Central memory CD8-positive, alpha-beta T cell (primary cell): ENCODE measurements at regions not wholly inside any gene's neighbourhood (a gene's known extent, or its start where the extent isn't known, plus 50 kb on each side); places are given as distances from the start of the nearest gene placed in this dataset.
"Not testable (repeated sequence)": the region's sequence is repeated elsewhere in the genome, so short reads cannot be mapped to it uniquely, and the experiment has no call there.

Experiments
- ATAC-seq: fragments of 150-1000 bp; cut with Tn5 transposase; replicated peaks from 2 replicates; pipeline ENCODE4 v1.10.0; 2022; ENCODE audit warnings: mild to moderate bottlenecking, moderate FRiP score, moderate number of reproducible peaks; ENCODE audit not compliant: poor library complexity, severe bottlenecking; ENCODE audit errors: extremely low read depth
- DNase-seq, 2 donors: peaks; one replicate each; pipeline ENCODE4 v3.0.0; 2021; ENCODE audit warnings: low spot score in 2 of 2
- H3K27ac Mint-ChIP-seq: one replicate; pipeline ENCODE4 v1.8.0; 2022; ENCODE audit warnings: low read depth, mild to moderate bottlenecking, moderate library complexity, mixed read lengths
- H3K27me3 Mint-ChIP-seq: one replicate; pipeline ENCODE4 v1.8.0; 2022; ENCODE audit warnings: mixed read lengths
- H3K36me3 Mint-ChIP-seq: one replicate; pipeline ENCODE4 v1.8.0; 2022; ENCODE audit warnings: mild to moderate bottlenecking, moderate library complexity, mixed read lengths; ENCODE audit not compliant: insufficient read depth
- H3K4me1 Mint-ChIP-seq: one replicate; pipeline ENCODE4 v1.8.0; 2022; ENCODE audit warnings: mixed read lengths
- H3K4me3 Mint-ChIP-seq: one replicate; pipeline ENCODE4 v1.8.0; 2022; ENCODE audit warnings: mild to moderate bottlenecking, moderate library complexity, mixed read lengths
- H3K9me3 Mint-ChIP-seq: one replicate; pipeline ENCODE4 v1.8.0; 2022; ENCODE audit warnings: mixed read lengths

DNA sequence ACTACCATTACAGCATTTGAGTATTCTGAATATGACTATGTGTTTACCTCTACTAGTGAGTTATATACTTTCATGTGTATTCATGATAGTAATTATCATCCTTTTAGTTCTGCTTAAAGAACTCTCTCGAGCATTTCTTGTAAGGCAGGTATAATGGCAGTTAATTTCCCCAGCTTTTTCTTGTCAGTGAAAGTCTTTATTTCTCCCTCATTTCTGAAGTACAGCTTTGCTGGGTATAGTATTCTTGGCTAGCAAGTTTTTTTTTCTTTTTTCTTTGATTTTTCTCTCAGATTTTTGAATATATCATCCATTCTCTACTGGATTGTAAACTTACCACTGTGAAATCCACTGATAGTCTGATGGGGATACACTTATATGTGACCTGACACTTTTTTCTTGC, 165.9 kb upstream of the ARHGAP5 start:
- Mint-ChIP-seq H3K36me3 (no peaks in the 10 kb centered on the region), H3K27me3 (peaks cover 20% of the 10 kb centered on the region), H3K4me3 (no peak overlapping the region), H3K27ac (no peak overlapping the region), H3K4me1 (no peaks in the 10 kb centered on the region), H3K9me3 (peaks cover 20% of the 10 kb centered on the region)
- DNase-seq (no peak), ATAC-seq (no peak)

DNA sequence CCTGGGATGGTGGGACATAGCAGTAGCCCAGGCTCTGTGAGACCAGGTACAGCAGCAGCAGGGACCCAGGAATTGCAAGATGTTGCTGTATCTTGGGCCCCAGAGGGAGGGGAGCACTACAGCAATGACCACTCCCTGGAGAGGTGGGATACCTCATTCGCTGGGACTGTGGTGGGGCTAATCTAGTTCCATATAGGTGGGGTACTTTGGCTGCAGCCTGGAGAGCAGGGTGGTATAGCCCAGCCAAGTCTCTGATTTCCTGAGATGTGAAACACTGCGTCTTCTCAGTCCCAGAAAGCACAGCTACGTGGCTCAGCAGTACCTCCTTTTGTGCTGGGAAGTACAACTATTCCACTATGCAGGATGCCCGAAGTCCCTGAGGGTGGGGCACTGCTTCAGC, 163.7 kb upstream of the ARHGAP5 start:
- H3K27me3 Mint-ChIP-seq = peaks cover 18% of the 10 kb centered on the region
- no peaks in the 10 kb centered on the region for H3K36me3 Mint-ChIP-seq
- no peak overlapping the region for H3K4me3 Mint-ChIP-seq
- no peak overlapping the region for H3K27ac Mint-ChIP-seq
- ATAC-seq (no peak), DNase-seq (no peak)
- H3K9me3 Mint-ChIP-seq = peaks cover 20% of the 10 kb centered on the region
- H3K4me1 Mint-ChIP-seq = no peaks in the 10 kb centered on the region

GRCh38 chr14:31918289-31918688, 158.8 kb upstream of the ARHGAP5 start:
- H3K9me3 Mint-ChIP-seq, H3K27ac Mint-ChIP-seq, H3K4me1 Mint-ChIP-seq, H3K27me3 Mint-ChIP-seq, H3K36me3 Mint-ChIP-seq, ATAC-seq, DNase-seq, H3K4me3 Mint-ChIP-seq: not testable (repeated sequence)

- DNase-seq (no peak), ATAC-seq (no peak)
- H3K4me1 Mint-ChIP-seq = no peaks in the 10 kb centered on the region
- no peaks in the 10 kb centered on the region for H3K27me3 Mint-ChIP-seq
- no peak overlapping the region for H3K4me3 Mint-ChIP-seq
- no peak overlapping the region for H3K27ac Mint-ChIP-seq
- no peaks in the 10 kb centered on the region for H3K36me3 Mint-ChIP-seq
- no peaks in the 10 kb centered on the region for H3K9me3 Mint-ChIP-seq
Measured at GRCh38 chr14:31920001-31920400, 157.1 kb upstream of the ARHGAP5 start.

GRCh38 chr14:31920989-31921650, 156.0 kb upstream of the ARHGAP5 start:
- no peaks in the 10 kb centered on the region for H3K36me3 Mint-ChIP-seq
- no peaks in the 10 kb centered on the region for H3K4me1 Mint-ChIP-seq
- no peak overlapping the region for H3K27ac Mint-ChIP-seq
- no peaks in the 10 kb centered on the region for H3K9me3 Mint-ChIP-seq
- no peak overlapping the region for H3K4me3 Mint-ChIP-seq
- DNase-seq = no peak
- H3K27me3 Mint-ChIP-seq = no peaks in the 10 kb centered on the region
- no peak for ATAC-seq

- no peak for ATAC-seq
- no peak overlapping the region for H3K27ac Mint-ChIP-seq
- no peaks in the 10 kb centered on the region for H3K27me3 Mint-ChIP-seq
- H3K9me3 Mint-ChIP-seq = no peaks in the 10 kb centered on the region
- H3K4me3 Mint-ChIP-seq = no peak overlapping the region
- H3K4me1 Mint-ChIP-seq = no peaks in the 10 kb centered on the region
- no peaks in the 10 kb centered on the region for H3K36me3 Mint-ChIP-seq
- DNase-seq = no peak
Measured at GRCh38 chr14:31921721-31922120, 155.4 kb upstream of the ARHGAP5 start.

- H3K27me3 Mint-ChIP-seq = no peaks in the 10 kb centered on the region
- no peaks in the 10 kb centered on the region for H3K36me3 Mint-ChIP-seq
- no peaks in the 10 kb centered on the region for H3K4me1 Mint-ChIP-seq
- H3K4me3 Mint-ChIP-seq = no peak overlapping the region
- H3K27ac Mint-ChIP-seq = no peak overlapping the region
- no peaks in the 10 kb centered on the region for H3K9me3 Mint-ChIP-seq
- no peak for DNase-seq
- ATAC-seq = no peak
Measured at GRCh38 chr14:31926123-31926522, 151.0 kb upstream of the ARHGAP5 start.

DNA sequence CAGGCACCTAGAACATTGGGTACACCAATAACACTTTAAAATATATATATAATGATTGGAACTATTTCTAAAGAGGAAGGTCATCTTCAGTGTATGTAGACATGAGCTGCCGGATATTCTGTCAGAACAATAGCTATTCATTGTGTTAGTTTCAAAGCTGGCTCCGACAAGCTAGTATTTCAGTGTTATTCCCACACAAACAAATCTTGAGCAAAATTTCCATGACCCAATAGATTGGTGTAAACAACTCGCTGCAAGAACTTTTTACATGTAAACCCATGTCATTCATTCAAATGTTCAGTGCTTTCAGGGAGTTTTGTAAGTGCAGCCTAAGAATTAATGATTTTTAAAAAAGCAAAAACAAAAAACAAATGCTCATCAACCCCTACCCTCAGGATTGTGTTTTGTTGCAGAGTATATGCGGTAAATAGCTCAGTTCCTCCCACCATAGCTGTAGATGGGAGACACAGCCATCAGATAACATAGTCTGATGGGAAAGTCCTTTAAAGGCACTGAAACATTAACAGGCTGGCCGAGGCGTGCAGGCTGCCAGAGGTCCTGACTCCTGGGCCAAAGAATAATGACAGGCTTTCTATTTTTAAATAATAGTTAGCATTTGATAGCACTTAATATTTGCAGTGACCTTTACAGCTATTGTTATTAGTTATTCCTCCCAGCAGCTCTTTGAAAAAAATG, 150.3 kb upstream of the ARHGAP5 start:
- Mint-ChIP-seq H3K27ac (no peak overlapping the region), H3K4me1 (no peaks in the 10 kb centered on the region), H3K36me3 (no peaks in the 10 kb centered on the region), H3K4me3 (no peak overlapping the region), H3K27me3 (no peaks in the 10 kb centered on the region), H3K9me3 (no peaks in the 10 kb centered on the region)
- DNase-seq (no peak), ATAC-seq (no peak)

DNA sequence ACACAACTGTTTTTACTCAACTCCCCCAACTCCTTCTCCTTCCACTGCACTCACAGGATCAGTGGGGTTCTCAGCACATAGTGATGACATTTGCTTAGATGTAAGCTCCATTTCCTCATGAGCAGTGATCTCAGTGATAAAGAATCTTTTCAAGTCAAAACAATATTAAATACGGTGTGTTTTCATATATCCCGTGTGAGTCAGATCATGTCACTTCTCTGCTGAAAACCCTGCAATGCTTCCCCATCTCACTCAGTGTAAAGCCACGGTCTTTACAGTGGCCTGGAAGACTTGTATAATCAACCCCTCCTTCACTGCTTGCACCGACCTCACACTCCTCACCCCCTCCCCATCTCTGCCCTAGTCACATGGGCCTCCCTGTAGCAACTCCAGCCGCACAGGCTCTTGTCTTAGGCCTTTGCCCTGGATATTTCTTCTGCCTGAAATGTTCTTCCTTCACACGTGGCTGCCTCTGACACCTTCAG, 149.7 kb upstream of the ARHGAP5 start:
- Mint-ChIP-seq H3K4me1 (no peaks in the 10 kb centered on the region), H3K36me3 (no peaks in the 10 kb centered on the region), H3K27ac (no peak overlapping the region), H3K4me3 (no peak overlapping the region), H3K27me3 (no peaks in the 10 kb centered on the region), H3K9me3 (no peaks in the 10 kb centered on the region)
- ATAC-seq (peak; percentile 36), DNase-seq (no peak)

GRCh38 chr14:31930070-31930469, 147.0 kb upstream of the ARHGAP5 start:
- Mint-ChIP-seq H3K36me3 (no peaks in the 10 kb centered on the region), H3K27me3 (peaks cover 9% of the 10 kb centered on the region), H3K27ac (no peak overlapping the region), H3K4me3 (no peak overlapping the region), H3K4me1 (no peaks in the 10 kb centered on the region), H3K9me3 (no peaks in the 10 kb centered on the region)
- DNase-seq = no peak
- ATAC-seq = no peak

GRCh38 chr14:31930493-31931240, 146.4 kb upstream of the ARHGAP5 start:
- Mint-ChIP-seq H3K9me3 (no peaks in the 10 kb centered on the region), H3K27ac (no peak overlapping the region), H3K27me3 (peaks cover 15% of the 10 kb centered on the region), H3K4me1 (no peaks in the 10 kb centered on the region), H3K36me3 (no peaks in the 10 kb centered on the region), H3K4me3 (no peak overlapping the region)
- no peak for ATAC-seq
- DNase-seq = no peak

DNA sequence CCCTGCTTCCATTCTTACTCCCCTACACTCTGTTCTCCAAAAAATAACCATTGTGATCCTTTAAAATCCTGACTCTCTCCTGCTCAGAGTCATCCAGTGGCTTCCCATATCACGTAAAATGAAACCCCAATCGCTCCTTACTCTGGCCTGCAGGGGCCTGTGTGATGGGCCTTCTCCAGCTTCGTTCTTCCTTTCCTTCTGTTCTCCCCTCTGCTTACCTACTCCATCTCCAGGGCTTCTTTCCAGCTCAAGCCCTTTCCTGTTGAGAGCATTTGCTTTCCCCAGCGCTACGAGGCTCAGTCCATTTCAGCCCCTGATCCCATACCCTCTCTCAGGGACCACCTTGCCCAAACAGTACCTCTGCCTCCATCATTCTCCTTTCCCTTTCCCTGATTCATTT, 144.4 kb upstream of the ARHGAP5 start:
- no peak overlapping the region for H3K4me3 Mint-ChIP-seq
- no peak for ATAC-seq
- H3K4me1 Mint-ChIP-seq = peaks cover 1% of the 10 kb centered on the region
- H3K27me3 Mint-ChIP-seq = peaks cover 21% of the 10 kb centered on the region
- no peak for DNase-seq
- H3K36me3 Mint-ChIP-seq = no peaks in the 10 kb centered on the region
- H3K9me3 Mint-ChIP-seq = no peaks in the 10 kb centered on the region
- H3K27ac Mint-ChIP-seq = no peak overlapping the region

GRCh38 chr14:31933716-31934115, 143.4 kb upstream of the ARHGAP5 start:
- Mint-ChIP-seq H3K27ac (no peak overlapping the region), H3K27me3 (peaks cover 21% of the 10 kb centered on the region), H3K4me1 (peaks cover 5% of the 10 kb centered on the region), H3K36me3 (no peaks in the 10 kb centered on the region), H3K4me3 (no peak overlapping the region), H3K9me3 (no peaks in the 10 kb centered on the region)
- DNase-seq = no peak
- no peak for ATAC-seq
